GM23338 (cell line): ENCODE measurements at regions not wholly inside any gene's neighbourhood (a gene's known extent, or its start where the extent isn't known, plus 50 kb on each side); places are given as distances from the start of the nearest gene placed in this dataset.

Experiments used
- ATAC-seq: fragments of 200-7000 bp; cut with Tn5 transposase; 3 replicates; pipeline ENCODE4 v1.9.1; 2020
- DNase-seq: peaks from one replicate; pipeline ENCODE4 v3.0.0-alpha.2; 2015; ENCODE audit warnings: low spot score
- H2AFZ ChIP-seq: fragments of 200-600 bp; sonication (generic); 2 replicates; pipeline ENCODE4 v1.8.0; 2016; ENCODE audit warnings: antibody characterized with exemption, mild to moderate bottlenecking, moderate library complexity
- H3F3A ChIP-seq: fragments of 200-600 bp; sonication (generic); replicated peaks from 2 replicates; pipeline ENCODE4 v1.8.0; 2017; ENCODE audit warnings: antibody characterized with exemption, mixed run types, low read depth
- H3K27ac ChIP-seq: fragments of 200-600 bp; sonication (generic); 2 replicates; pipeline ENCODE4 v1.6.1; 2016; ENCODE audit warnings: low read depth
- H3K27me3 ChIP-seq: fragments of 200-600 bp; sonication (generic); 2 replicates; pipeline ENCODE4 v1.8.0; 2016; ENCODE audit warnings: mild to moderate bottlenecking, mixed run types, moderate library complexity; ENCODE audit not compliant: insufficient read depth
- H3K36me3 ChIP-seq: fragments of 200-600 bp; sonication (generic); 2 replicates; pipeline ENCODE4 v1.8.0; 2016; ENCODE audit warnings: mild to moderate bottlenecking; ENCODE audit not compliant: insufficient read depth
- H3K4me1 ChIP-seq: fragments of 200-600 bp; sonication (generic); 2 replicates; pipeline ENCODE4 v1.8.0; 2016; ENCODE audit warnings: mild to moderate bottlenecking, moderate library complexity; ENCODE audit not compliant: insufficient read depth
- H3K4me2 ChIP-seq: fragments of 200-600 bp; sonication (generic); 2 replicates; pipeline ENCODE4 v1.7.1; 2017; ENCODE audit warnings: mixed run types
- H3K4me3 ChIP-seq: fragments of 200-600 bp; sonication (generic); 2 replicates; pipeline ENCODE4 v1.6.1; 2016; ENCODE audit warnings: mixed run types
- H3K79me2 ChIP-seq: fragments of 200-600 bp; sonication (generic); replicated peaks from 2 replicates; pipeline ENCODE4 v1.8.0; 2017; ENCODE audit warnings: mild to moderate bottlenecking; ENCODE audit not compliant: insufficient read depth
- H3K9me2 ChIP-seq: fragments of 200-600 bp; sonication (generic); 2 replicates; pipeline ENCODE4 v1.8.0; 2017; ENCODE audit not compliant: insufficient read depth
- H4K20me1 ChIP-seq: fragments of 200-600 bp; sonication (generic); replicated peaks from 2 replicates; pipeline ENCODE4 v1.8.0; 2017; ENCODE audit warnings: mild to moderate bottlenecking; ENCODE audit not compliant: insufficient read depth
- H3K27ac Mint-ChIP-seq: 2 replicates; pipeline ENCODE4 v1.8.0; 2020; ENCODE audit warnings: inconsistent platforms, mild to moderate bottlenecking, moderate library complexity, mixed read lengths
- H3K27me3 Mint-ChIP-seq: 3 replicates; pipeline ENCODE4 v1.8.0; 2022; ENCODE audit warnings: low read depth, mild to moderate bottlenecking, moderate library complexity, mixed read lengths, inconsistent platforms; ENCODE audit not compliant: insufficient read depth, poor library complexity
- H3K36me3 Mint-ChIP-seq: 3 replicates; pipeline ENCODE4 v1.8.0; 2021; ENCODE audit warnings: low read depth, mild to moderate bottlenecking, inconsistent platforms, moderate library complexity, mixed read lengths
- H3K4me1 Mint-ChIP-seq: 3 replicates; pipeline ENCODE4 v1.8.0; 2020; ENCODE audit warnings: mild to moderate bottlenecking, inconsistent platforms, mixed read lengths
- H3K4me3 Mint-ChIP-seq: 3 replicates; pipeline ENCODE4 v1.8.0; 2021; ENCODE audit warnings: moderate library complexity, mild to moderate bottlenecking, inconsistent platforms, mixed read lengths
- H3K9me3 Mint-ChIP-seq: 3 replicates; pipeline ENCODE4 v1.8.0; 2020; ENCODE audit warnings: moderate library complexity, mild to moderate bottlenecking, inconsistent platforms, mixed read lengths
- CREB1 ChIP-seq: fragments of 250-450 bp; sonication (Bioruptor Pico); IDR thresholded peaks from 2 replicates; pipeline ENCODE4 v1.5.0; 2020; ENCODE audit warnings: low read depth, mild to moderate bottlenecking, moderate library complexity
- CTCF ChIP-seq, 2 experiments: fragments of 200-600 bp in 1 of 2; sonication (generic) in 1 of 2; conservative IDR thresholded peaks; 2 replicates each; pipeline versions ENCODE4 v1.5.1 to v1.6.1; 2016 to 2017; ENCODE audit warnings: antibody characterized with exemption in 2 of 2, low read depth in 2 of 2, mild to moderate bottlenecking in 2 of 2, moderate library complexity in 1 of 2
- EZH2 ChIP-seq: fragments of 200-600 bp; sonication (generic); IDR thresholded peaks from one replicate; pipeline ENCODE4 v1.8.0; 2017; ENCODE audit warnings: antibody characterized with exemption, mild to moderate bottlenecking, low read depth; ENCODE audit not compliant: unreplicated experiment
- EZH2phosphoT487 ChIP-seq: fragments of 200-600 bp; sonication (generic); IDR thresholded peaks from one replicate; pipeline ENCODE4 v1.8.1; 2018; ENCODE audit warnings: antibody characterized with exemption; ENCODE audit not compliant: unreplicated experiment
- JUNB ChIP-seq: IDR thresholded peaks from one replicate; pipeline ENCODE4 v1.6.1; 2016; ENCODE audit warnings: antibody characterized with exemption; ENCODE audit not compliant: unreplicated experiment
- NANOG ChIP-seq: IDR thresholded peaks from 2 replicates; pipeline ENCODE4 v1.6.1; 2016; ENCODE audit warnings: antibody characterized with exemption, borderline replicate concordance
- POLR2AphosphoS5 ChIP-seq: IDR thresholded peaks from 2 replicates; pipeline ENCODE4 v1.6.1; 2016; ENCODE audit warnings: antibody characterized with exemption, low read depth
- STAT1 ChIP-seq: IDR thresholded peaks from one replicate; pipeline ENCODE4 v1.6.1; 2016; ENCODE audit warnings: antibody characterized with exemption; ENCODE audit not compliant: unreplicated experiment
- ZNF114 ChIP-seq: fragments of 250-450 bp; sonication (Bioruptor Pico); IDR thresholded peaks from 2 replicates; pipeline ENCODE4 v1.5.0; 2020; ENCODE audit warnings: mild to moderate bottlenecking, moderate library complexity
- TF ChIP-seq, protein P1 (sequence below): IDR thresholded peaks from one replicate; pipeline ENCODE4 v1.6.1; 2018; ENCODE audit warnings: antibody characterized with exemption; ENCODE audit not compliant: unreplicated experiment
- TF ChIP-seq, protein P2 (sequence below): IDR thresholded peaks from 2 replicates; pipeline ENCODE4 v1.6.1; 2016; ENCODE audit warnings: antibody characterized with exemption

GRCh38 chr2:173762221-173762620 is 203.0 kb downstream of the SP3 start (continued):
- TF ChIP-seq, protein P1, sequence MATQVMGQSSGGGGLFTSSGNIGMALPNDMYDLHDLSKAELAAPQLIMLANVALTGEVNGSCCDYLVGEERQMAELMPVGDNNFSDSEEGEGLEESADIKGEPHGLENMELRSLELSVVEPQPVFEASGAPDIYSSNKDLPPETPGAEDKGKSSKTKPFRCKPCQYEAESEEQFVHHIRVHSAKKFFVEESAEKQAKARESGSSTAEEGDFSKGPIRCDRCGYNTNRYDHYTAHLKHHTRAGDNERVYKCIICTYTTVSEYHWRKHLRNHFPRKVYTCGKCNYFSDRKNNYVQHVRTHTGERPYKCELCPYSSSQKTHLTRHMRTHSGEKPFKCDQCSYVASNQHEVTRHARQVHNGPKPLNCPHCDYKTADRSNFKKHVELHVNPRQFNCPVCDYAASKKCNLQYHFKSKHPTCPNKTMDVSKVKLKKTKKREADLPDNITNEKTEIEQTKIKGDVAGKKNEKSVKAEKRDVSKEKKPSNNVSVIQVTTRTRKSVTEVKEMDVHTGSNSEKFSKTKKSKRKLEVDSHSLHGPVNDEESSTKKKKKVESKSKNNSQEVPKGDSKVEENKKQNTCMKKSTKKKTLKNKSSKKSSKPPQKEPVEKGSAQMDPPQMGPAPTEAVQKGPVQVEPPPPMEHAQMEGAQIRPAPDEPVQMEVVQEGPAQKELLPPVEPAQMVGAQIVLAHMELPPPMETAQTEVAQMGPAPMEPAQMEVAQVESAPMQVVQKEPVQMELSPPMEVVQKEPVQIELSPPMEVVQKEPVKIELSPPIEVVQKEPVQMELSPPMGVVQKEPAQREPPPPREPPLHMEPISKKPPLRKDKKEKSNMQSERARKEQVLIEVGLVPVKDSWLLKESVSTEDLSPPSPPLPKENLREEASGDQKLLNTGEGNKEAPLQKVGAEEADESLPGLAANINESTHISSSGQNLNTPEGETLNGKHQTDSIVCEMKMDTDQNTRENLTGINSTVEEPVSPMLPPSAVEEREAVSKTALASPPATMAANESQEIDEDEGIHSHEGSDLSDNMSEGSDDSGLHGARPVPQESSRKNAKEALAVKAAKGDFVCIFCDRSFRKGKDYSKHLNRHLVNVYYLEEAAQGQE, result no peak

DNA sequence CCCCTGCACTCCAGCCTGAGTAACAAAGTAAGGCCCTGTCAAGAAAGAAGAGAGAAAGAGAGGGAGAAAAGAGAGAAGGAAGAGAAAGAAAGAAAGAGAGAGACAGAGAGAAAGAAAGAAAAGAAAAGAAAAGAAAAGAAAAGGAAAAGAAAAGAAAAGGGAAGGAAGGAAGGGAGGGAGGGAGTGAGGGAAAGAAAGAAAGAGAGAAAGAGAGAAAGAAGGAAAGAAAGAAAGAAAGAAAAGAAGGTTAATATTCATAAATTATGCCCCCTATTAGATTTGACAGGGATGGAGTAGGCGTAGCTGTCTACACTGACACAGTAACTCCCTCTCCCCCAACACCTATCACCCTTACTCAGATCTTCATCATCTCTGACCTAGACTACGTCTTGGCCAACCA is 202.3 kb downstream of the SP3 start:
- no peak overlapping the region; the same call in 1 of the 2 replicates for H3K27ac Mint-ChIP-seq
- H3K9me3 Mint-ChIP-seq, result no peaks in the 10 kb centered on the region
- peaks cover 2% of the 10 kb centered on the region for H3K27me3 Mint-ChIP-seq
- Histone ChIP-seq H3K27me3 (no peaks in the 10 kb centered on the region), H3K4me3 (no peak overlapping the region), H2AFZ (no peak overlapping the region), H3K4me1 (peaks cover 42% of the 10 kb centered on the region), H3F3A (no peaks in the 10 kb centered on the region), H3K4me2 (no peak overlapping the region), H3K9me2 (no peaks in the 10 kb centered on the region; the same call in 1 of the 2 replicates), H3K27ac (no peak overlapping the region), H3K79me2 (no peaks in the 10 kb centered on the region), H3K36me3 (no peaks in the 10 kb centered on the region), H4K20me1 (no peaks in the 10 kb centered on the region)
- H3K4me1 Mint-ChIP-seq, result peaks cover 40% of the 10 kb centered on the region
- H3K4me3 Mint-ChIP-seq, result no peak overlapping the region
- TF ChIP-seq CREB1, result no peak
- TF ChIP-seq STAT1, result no peak
- TF ChIP-seq, protein P2, sequence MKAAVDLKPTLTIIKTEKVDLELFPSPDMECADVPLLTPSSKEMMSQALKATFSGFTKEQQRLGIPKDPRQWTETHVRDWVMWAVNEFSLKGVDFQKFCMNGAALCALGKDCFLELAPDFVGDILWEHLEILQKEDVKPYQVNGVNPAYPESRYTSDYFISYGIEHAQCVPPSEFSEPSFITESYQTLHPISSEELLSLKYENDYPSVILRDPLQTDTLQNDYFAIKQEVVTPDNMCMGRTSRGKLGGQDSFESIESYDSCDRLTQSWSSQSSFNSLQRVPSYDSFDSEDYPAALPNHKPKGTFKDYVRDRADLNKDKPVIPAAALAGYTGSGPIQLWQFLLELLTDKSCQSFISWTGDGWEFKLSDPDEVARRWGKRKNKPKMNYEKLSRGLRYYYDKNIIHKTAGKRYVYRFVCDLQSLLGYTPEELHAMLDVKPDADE, result no peak
- TF ChIP-seq NANOG, result no peak
- no peak for TF ChIP-seq CTCF (conservative IDR thresholded peaks at IDR 0.05; ENCODE audit: low read depth in 2 of 2)
- TF ChIP-seq JUNB, result no peak
- TF ChIP-seq ZNF114, result no peak
- no peak for TF ChIP-seq EZH2
- TF ChIP-seq, protein P1, result no peak
- no peak for TF ChIP-seq POLR2AphosphoS5
- TF ChIP-seq EZH2phosphoT487, result no peak
- DNase-seq (no peak), ATAC-seq (no peak)
- no peaks in the 10 kb centered on the region for H3K36me3 Mint-ChIP-seq
